GM19351 (cell line): ENCODE measurements at regions not wholly inside any gene's neighbourhood (a gene's known extent, or its start where the extent isn't known, plus 50 kb on each side); places are given as distances from the start of the nearest gene placed in this dataset.

ENCODE experiments used
- ATAC-seq: cut with Tn5 transposase; IDR thresholded peaks from one replicate; pipeline ENCODE4 v1.9.1; 2021; ENCODE audit warnings: mild to moderate bottlenecking, moderate library complexity; ENCODE audit not compliant: unreplicated experiment

DNA sequence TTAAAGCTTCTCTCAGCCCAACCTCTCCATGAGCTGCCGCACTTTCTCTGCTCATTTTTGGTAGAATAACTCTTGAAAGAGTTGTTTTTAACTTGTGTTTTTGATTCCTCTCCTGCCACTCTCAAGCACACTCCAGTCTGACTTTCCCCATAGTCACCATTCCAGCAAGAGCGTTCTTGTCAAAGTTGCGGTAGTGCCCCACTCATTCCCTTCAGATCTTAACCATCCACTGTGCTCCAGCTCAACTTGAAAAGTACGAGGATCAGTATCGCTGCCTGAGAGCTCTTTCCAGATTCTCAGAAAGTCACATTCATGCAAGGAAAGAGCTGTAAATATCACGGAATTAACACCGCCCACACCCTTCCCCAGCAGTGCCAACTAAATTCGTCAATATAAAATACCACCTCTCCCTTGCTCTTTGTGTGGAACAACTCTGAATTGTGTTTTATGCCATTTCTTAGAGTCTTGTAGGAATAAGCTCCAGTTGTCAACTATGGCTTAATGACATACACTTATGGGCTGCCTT, 59.7 kb upstream of the IL15 start:
- no peak for ATAC-seq

DNA sequence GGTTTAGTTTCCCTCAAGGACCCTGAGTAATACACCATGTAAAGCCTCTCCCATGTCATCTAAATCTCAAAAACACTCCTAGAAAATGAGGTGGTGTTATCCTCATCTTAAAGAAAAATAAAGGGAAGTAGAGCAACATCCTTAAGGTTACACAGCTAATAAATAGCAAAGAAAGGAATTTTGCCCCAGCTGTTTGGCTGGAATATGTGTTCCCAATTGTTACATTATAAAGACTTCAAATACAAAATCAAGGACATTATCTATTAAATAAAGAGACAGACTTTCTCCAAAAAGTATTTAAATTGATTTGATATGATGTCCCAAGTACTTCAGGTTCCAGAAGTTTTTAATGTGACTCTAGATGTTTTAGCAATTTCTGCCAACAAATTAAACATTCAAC, 57.9 kb upstream of the IL15 start:
- no peak for ATAC-seq

DNA sequence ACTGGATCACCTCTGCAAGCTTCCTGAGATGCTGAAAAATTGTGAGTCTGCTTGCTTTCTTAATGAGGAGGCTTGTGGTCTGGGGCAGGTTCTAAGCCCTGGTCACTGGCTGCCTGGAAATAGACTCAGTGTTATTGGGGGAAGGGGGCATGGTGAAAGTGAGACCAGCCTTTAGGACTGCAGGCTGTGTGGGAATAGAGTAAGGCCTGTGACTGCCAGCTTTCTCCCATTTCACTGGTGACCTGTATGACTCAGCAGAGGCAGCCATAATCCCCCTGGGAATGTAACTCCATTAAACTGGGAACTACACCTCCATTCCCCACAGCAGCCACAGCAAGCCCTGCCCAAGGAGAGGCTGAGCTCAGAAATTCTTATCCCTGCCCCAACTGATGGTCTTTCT, 55.9 kb upstream of the IL15 start:
- ATAC-seq: no peak
